ENCODE measurements at regions not wholly inside any gene's neighbourhood (a gene's known extent, or its start where the extent isn't known, plus 50 kb on each side); places are given as distances from the start of the nearest gene placed in this dataset.
"Not testable (repeated sequence)": the region's sequence is repeated elsewhere in the genome, so short reads cannot be mapped to it uniquely, and the experiment has no call there.

DNA sequence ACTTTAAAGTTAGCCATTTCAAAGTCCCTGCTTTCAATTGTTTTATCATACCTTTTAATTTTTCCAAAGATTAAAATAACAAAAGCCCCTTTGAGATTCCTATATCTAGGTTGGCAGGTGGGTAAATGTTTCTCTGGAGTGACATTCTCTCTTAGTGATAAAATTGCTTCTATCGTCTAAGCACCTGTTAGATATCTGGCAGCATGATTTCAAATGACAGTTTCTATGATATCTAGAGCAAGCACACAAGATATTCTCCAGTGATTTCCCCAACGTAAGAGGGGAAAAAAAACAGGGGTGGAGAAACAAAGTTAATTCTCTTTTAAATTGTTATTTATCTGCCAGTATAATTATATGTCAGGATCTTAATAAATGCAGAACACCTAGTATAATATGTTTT, 610.2 kb downstream of the DSC3 start:
- no peak overlapping the region for H3K9ac ChIP-seq (ENCODE audit: insufficient read depth in 1 of 2, low read length in 2 of 2)
- DNase-seq (no peak), ATAC-seq (ENCODE audit: insufficient read depth, low FRiP score) (no peak)
- TF ChIP-seq, protein P1, sequence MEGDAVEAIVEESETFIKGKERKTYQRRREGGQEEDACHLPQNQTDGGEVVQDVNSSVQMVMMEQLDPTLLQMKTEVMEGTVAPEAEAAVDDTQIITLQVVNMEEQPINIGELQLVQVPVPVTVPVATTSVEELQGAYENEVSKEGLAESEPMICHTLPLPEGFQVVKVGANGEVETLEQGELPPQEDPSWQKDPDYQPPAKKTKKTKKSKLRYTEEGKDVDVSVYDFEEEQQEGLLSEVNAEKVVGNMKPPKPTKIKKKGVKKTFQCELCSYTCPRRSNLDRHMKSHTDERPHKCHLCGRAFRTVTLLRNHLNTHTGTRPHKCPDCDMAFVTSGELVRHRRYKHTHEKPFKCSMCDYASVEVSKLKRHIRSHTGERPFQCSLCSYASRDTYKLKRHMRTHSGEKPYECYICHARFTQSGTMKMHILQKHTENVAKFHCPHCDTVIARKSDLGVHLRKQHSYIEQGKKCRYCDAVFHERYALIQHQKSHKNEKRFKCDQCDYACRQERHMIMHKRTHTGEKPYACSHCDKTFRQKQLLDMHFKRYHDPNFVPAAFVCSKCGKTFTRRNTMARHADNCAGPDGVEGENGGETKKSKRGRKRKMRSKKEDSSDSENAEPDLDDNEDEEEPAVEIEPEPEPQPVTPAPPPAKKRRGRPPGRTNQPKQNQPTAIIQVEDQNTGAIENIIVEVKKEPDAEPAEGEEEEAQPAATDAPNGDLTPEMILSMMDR (IDR thresholded peaks at IDR 0.05; ENCODE audit: control extremely low read depth, extremely low read depth), result no peak
- H3K4me1 ChIP-seq (ENCODE audit: control insufficient read depth in 5 of 5, insufficient read depth in 5 of 5, low read length in 5 of 5), result no peaks in the 10 kb centered on the region
- no peaks in the 10 kb centered on the region for H3K36me3 ChIP-seq (ENCODE audit: control insufficient read depth in 4 of 4, insufficient read depth in 4 of 4, low read length in 4 of 4)
- WGBS, 2 donors, result 53 to 72% methylated on average over 2 of the region's 2 CpGs
- H3K27me3 ChIP-seq (ENCODE audit: control insufficient read depth in 3 of 3, insufficient read depth in 3 of 3, low read length in 2 of 3), result no peaks in the 10 kb centered on the region
- H3K27ac ChIP-seq (ENCODE audit: low read depth in 1 of 2, low read length in 1 of 2), result no peak overlapping the region
- H3K4me3 ChIP-seq, result no peak overlapping the region
- H3K9me3 ChIP-seq (ENCODE audit: control insufficient read depth in 4 of 4, insufficient read depth in 3 of 4, low read length in 3 of 4), result no peaks in the 10 kb centered on the region

DNA sequence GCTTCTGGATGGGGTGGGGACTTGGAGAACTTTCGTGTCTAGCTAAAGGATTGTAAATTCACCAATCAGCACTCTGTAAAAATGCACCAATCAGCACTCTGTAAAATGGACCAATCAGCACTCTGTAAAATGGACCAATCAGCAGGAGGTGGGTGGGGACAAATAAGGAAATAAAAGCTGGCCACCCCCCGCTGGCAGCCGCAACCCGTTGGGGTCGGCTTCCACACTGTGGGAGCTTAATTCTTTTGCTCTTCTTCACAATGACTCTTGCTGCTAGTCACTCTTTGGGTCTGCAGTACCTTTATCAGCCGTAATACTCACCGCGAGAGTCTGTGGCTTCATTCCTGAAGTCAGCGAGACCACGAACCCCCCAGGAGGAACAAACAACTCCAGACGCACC, 623.1 kb downstream of the DSC3 start:
- not testable (repeated sequence) for H3K9ac ChIP-seq (ENCODE audit: insufficient read depth in 1 of 2, low read length in 2 of 2); DNase-seq; ATAC-seq (ENCODE audit: insufficient read depth, low FRiP score); H3K27ac ChIP-seq (ENCODE audit: low read depth in 1 of 2, low read length in 1 of 2); H3K36me3 ChIP-seq (ENCODE audit: control insufficient read depth in 4 of 4, insufficient read depth in 4 of 4, low read length in 4 of 4); H3K9me3 ChIP-seq (ENCODE audit: control insufficient read depth in 4 of 4, insufficient read depth in 3 of 4, low read length in 3 of 4); H3K4me3 ChIP-seq; H3K27me3 ChIP-seq (ENCODE audit: control insufficient read depth in 3 of 3, insufficient read depth in 3 of 3, low read length in 2 of 3)
- peaks cover 0 to 11% (median 0%) of the 10 kb centered on the region in 5 donors for H3K4me1 ChIP-seq (ENCODE audit: control insufficient read depth in 5 of 5, insufficient read depth in 5 of 5, low read length in 5 of 5)
- 90 to 94% methylated on average over 11 of the region's 11 CpGs for WGBS, 2 donors

DNA sequence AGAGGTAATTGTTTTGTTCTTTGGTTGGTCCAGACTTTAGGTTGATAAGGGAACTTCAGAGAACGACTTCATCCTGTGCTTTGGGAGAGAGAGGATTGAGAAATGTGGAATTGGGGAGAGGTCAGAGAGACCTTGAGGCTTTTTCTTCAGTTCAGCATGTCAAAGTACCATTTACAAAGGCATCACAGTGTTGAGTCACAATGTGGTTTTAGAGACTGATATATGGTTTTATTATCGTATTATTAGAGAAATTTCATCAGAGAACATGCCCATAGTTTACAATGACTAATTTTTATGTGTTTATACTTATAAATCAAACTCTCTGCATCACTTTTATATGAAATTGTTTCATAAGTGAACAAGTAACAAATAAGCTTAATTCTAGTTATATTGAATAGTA, 626.6 kb downstream of the DSC3 start:
- Histone ChIP-seq H3K27ac (ENCODE audit: low read depth in 1 of 2, low read length in 1 of 2) (no peak overlapping the region), H3K9me3 (ENCODE audit: control insufficient read depth in 4 of 4, insufficient read depth in 3 of 4, low read length in 3 of 4) (no peaks in the 10 kb centered on the region), H3K4me1 (ENCODE audit: control insufficient read depth in 5 of 5, insufficient read depth in 5 of 5, low read length in 5 of 5) (peaks cover 0 to 11% (median 0%) of the 10 kb centered on the region in 5 donors), H3K36me3 (ENCODE audit: control insufficient read depth in 4 of 4, insufficient read depth in 4 of 4, low read length in 4 of 4) (no peaks in the 10 kb centered on the region), H3K27me3 (ENCODE audit: control insufficient read depth in 3 of 3, insufficient read depth in 3 of 3, low read length in 2 of 3) (no peaks in the 10 kb centered on the region), H3K9ac (ENCODE audit: insufficient read depth in 1 of 2, low read length in 2 of 2) (no peak overlapping the region), H3K4me3 (no peak overlapping the region)
- TF ChIP-seq, protein P1 (IDR thresholded peaks at IDR 0.05; ENCODE audit: control extremely low read depth, extremely low read depth), result no peak
- WGBS, 2 donors, result 61 to 64% methylated on average over 2 of the region's 2 CpGs
- no peak for ATAC-seq (ENCODE audit: insufficient read depth, low FRiP score)
- no peak for DNase-seq

DNA sequence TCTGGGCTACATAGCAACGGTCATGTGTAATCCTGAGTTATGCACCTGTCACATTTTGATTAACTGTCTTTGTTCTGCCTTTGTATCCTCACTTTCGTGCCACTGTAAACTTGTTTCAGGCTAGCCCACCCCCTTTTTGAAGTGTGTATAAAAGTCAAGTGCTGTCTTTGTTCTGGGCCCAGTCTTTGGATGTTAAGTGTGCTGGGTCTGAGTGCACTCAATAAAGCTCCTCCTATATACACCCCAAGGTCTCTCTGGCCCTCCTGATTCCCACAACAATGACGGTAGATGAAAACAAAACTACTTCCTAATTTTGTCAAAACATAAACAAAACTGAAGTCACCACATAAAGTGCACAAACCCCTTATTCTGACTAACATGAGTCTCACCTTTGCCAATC, 633.4 kb downstream of the DSC3 start:
- no peaks in the 10 kb centered on the region for H3K36me3 ChIP-seq (ENCODE audit: control insufficient read depth in 4 of 4, insufficient read depth in 4 of 4, low read length in 4 of 4)
- H3K9ac ChIP-seq (ENCODE audit: insufficient read depth in 1 of 2, low read length in 2 of 2), result no peak overlapping the region
- H3K4me1 ChIP-seq (ENCODE audit: control insufficient read depth in 5 of 5, insufficient read depth in 5 of 5, low read length in 5 of 5), result no peaks in the 10 kb centered on the region
- H3K4me3 ChIP-seq, result no peak overlapping the region
- H3K27me3 ChIP-seq (ENCODE audit: control insufficient read depth in 3 of 3, insufficient read depth in 3 of 3, low read length in 2 of 3), result no peaks in the 10 kb centered on the region
- ATAC-seq (ENCODE audit: insufficient read depth, low FRiP score), result no peak
- DNase-seq, result no peak
- TF ChIP-seq, protein P1 (IDR thresholded peaks at IDR 0.05; ENCODE audit: control extremely low read depth, extremely low read depth), result no peak
- 61 to 73% methylated on average over 3 of the region's 3 CpGs for WGBS, 2 donors
- no peak overlapping the region for H3K27ac ChIP-seq (ENCODE audit: low read depth in 1 of 2, low read length in 1 of 2)
- peaks cover 0 to 3% (median under 1%) of the 10 kb centered on the region in 4 donors for H3K9me3 ChIP-seq (ENCODE audit: control insufficient read depth in 4 of 4, insufficient read depth in 3 of 4, low read length in 3 of 4)

Data from lung (tissue), 11 donors.